Parathyroid adenoma (tissue), 2 donors: ENCODE measurements at regions not wholly inside any gene's neighbourhood (a gene's known extent, or its start where the extent isn't known, plus 50 kb on each side); places are given as distances from the start of the nearest gene placed in this dataset.

Source experiments
- H2AFZ ChIP-seq: fragments of 300-600 bp; sonication (generic); one replicate; pipeline ENCODE4 v1.7.0; 2017; ENCODE audit warnings: antibody characterized with exemption, mild to moderate bottlenecking
- H3K27ac ChIP-seq: fragments of 300-600 bp; sonication (generic); one replicate; pipeline ENCODE4 v1.7.0; 2017
- H3K27me3 ChIP-seq: fragments of 300-600 bp; sonication (generic); one replicate; pipeline ENCODE4 v1.7.0; 2017; ENCODE audit warnings: low read length; ENCODE audit not compliant: control insufficient read depth, insufficient read depth
- H3K36me3 ChIP-seq: fragments of 300-600 bp; sonication (generic); one replicate; pipeline ENCODE4 v1.7.0; 2017; ENCODE audit warnings: low read length; ENCODE audit not compliant: control insufficient read depth, insufficient read depth
- H3K4me1 ChIP-seq: fragments of 300-600 bp; sonication (generic); one replicate; pipeline ENCODE4 v1.7.0; 2017; ENCODE audit warnings: control low read depth
- H3K4me2 ChIP-seq: fragments of 300-600 bp; sonication (generic); one replicate; pipeline ENCODE4 v1.7.0; 2017; ENCODE audit warnings: low read length
- H3K4me3 ChIP-seq: fragments of 300-600 bp; sonication (generic); one replicate; pipeline ENCODE4 v1.7.0; 2017; ENCODE audit warnings: low read depth, low read length
- H3K79me2 ChIP-seq: fragments of 300-600 bp; sonication (generic); one replicate; pipeline ENCODE4 v1.7.0; 2017; ENCODE audit warnings: control low read depth
- H3K9ac ChIP-seq: fragments of 300-600 bp; sonication (generic); one replicate; pipeline ENCODE4 v1.7.0; 2017; ENCODE audit warnings: mild to moderate bottlenecking
- H3K9me3 ChIP-seq: fragments of 300-600 bp; sonication (generic); one replicate; pipeline ENCODE4 v1.7.0; 2017; ENCODE audit warnings: low read length; ENCODE audit not compliant: control insufficient read depth
- TF ChIP-seq, protein P1 (sequence below): fragments of 300-600 bp; sonication (generic); IDR thresholded peaks from one replicate; pipeline ENCODE4 v1.7.0; 2017; ENCODE audit warnings: antibody characterized with exemption, mild to moderate bottlenecking
- donor health status: primary hyperparathyroidism.

DNA sequence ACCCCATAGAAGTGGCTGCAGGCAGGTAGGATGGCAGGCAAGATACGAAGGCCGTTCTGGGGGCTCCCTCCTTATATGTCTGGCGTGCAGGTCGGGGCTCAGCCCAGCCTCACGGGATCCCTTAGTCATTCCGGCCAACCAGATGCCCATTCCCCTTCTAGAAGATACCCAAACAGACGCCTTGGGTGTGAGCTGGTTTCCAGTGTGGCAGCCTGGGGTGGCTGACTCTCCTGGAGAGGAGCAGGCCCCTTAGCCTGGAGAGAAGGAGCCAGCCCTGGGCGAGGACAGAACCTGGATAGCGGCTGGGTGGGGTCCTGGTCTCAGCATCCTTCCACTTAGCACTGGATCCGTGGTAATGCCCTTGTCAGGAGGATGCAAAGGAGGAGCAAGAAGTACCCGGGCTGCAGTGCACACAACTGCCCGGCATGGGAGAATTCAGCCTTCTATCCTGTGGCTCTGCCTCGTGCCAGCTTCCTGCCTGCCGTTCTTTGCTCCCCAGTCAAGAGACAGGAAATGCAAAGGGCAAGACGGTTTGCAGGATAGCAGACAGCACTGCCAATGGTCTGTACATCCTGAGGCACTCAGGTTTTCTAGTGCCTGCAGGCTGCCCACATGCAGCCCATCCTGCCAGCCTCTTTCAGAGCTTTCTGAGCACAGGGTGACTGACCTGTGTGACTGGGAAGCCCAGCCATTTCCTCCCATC lies 56.7 kb upstream of the WASF3 start:
- no peak overlapping the region for H2AFZ ChIP-seq
- no peak overlapping the region for H3K4me3 ChIP-seq
- no peak overlapping the region for H3K27ac ChIP-seq
- TF ChIP-seq, protein P1, sequence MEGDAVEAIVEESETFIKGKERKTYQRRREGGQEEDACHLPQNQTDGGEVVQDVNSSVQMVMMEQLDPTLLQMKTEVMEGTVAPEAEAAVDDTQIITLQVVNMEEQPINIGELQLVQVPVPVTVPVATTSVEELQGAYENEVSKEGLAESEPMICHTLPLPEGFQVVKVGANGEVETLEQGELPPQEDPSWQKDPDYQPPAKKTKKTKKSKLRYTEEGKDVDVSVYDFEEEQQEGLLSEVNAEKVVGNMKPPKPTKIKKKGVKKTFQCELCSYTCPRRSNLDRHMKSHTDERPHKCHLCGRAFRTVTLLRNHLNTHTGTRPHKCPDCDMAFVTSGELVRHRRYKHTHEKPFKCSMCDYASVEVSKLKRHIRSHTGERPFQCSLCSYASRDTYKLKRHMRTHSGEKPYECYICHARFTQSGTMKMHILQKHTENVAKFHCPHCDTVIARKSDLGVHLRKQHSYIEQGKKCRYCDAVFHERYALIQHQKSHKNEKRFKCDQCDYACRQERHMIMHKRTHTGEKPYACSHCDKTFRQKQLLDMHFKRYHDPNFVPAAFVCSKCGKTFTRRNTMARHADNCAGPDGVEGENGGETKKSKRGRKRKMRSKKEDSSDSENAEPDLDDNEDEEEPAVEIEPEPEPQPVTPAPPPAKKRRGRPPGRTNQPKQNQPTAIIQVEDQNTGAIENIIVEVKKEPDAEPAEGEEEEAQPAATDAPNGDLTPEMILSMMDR = no peak
- no peak overlapping the region for H3K4me2 ChIP-seq
- H3K27me3 ChIP-seq = no peaks in the 10 kb centered on the region
- H3K79me2 ChIP-seq = no peaks in the 10 kb centered on the region
- H3K9ac ChIP-seq = no peak overlapping the region
- no peaks in the 10 kb centered on the region for H3K36me3 ChIP-seq
- H3K4me1 ChIP-seq = no peaks in the 10 kb centered on the region
- H3K9me3 ChIP-seq = no peaks in the 10 kb centered on the region

DNA sequence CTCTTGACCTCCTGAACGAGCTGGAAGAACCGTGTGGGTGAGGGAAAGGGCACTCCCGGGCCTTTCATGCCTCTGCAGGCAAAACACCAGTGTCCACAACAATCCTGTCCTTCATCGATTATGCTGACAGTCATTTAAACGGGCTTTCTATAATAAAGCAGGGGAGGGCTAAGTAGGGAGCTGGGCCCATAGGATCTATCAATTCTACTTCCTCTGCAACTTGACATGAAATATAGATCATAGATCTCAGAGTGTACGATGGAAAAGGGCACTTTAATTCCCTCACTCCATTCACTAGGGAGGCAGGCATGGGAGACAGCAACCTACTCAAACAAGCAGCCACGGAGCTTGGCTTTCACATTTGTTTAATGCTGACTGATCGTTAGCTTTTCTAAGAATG lies 55.8 kb upstream of the WASF3 start:
- no peaks in the 10 kb centered on the region for H3K9me3 ChIP-seq
- no peaks in the 10 kb centered on the region for H3K4me1 ChIP-seq
- no peak overlapping the region for H3K4me3 ChIP-seq
- H3K36me3 ChIP-seq = no peaks in the 10 kb centered on the region
- H2AFZ ChIP-seq = no peak overlapping the region
- no peak overlapping the region for H3K4me2 ChIP-seq
- H3K9ac ChIP-seq = no peak overlapping the region
- H3K27me3 ChIP-seq = no peaks in the 10 kb centered on the region
- H3K27ac ChIP-seq = no peak overlapping the region
- H3K79me2 ChIP-seq = no peaks in the 10 kb centered on the region
- TF ChIP-seq, protein P1 = no peak

DNA sequence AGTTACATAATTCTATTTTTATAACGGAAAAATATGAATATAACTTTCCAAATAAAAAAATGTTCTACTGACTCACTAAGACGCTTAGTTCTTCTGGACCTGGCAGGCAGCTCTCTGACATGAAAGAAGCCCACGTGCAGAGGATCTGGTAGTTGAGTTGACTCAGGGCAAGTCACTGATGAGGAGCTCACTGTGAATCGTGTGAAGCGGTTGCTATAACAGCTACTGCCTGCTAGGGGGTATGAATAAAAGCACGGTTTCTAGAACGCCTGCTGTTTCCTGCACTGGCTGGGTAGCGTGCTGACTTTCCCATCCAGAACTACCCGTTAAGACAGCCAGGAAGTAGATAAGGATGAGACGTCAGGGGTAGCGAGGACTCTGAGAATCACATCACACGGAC lies 54.7 kb upstream of the WASF3 start:
- Histone ChIP-seq H3K4me3 (no peak overlapping the region), H3K27me3 (no peaks in the 10 kb centered on the region), H2AFZ (no peak overlapping the region), H3K4me1 (no peaks in the 10 kb centered on the region), H3K9ac (no peak overlapping the region), H3K9me3 (no peaks in the 10 kb centered on the region), H3K36me3 (no peaks in the 10 kb centered on the region), H3K79me2 (no peaks in the 10 kb centered on the region), H3K27ac (no peak overlapping the region), H3K4me2 (no peak overlapping the region)
- TF ChIP-seq, protein P1 = no peak

DNA sequence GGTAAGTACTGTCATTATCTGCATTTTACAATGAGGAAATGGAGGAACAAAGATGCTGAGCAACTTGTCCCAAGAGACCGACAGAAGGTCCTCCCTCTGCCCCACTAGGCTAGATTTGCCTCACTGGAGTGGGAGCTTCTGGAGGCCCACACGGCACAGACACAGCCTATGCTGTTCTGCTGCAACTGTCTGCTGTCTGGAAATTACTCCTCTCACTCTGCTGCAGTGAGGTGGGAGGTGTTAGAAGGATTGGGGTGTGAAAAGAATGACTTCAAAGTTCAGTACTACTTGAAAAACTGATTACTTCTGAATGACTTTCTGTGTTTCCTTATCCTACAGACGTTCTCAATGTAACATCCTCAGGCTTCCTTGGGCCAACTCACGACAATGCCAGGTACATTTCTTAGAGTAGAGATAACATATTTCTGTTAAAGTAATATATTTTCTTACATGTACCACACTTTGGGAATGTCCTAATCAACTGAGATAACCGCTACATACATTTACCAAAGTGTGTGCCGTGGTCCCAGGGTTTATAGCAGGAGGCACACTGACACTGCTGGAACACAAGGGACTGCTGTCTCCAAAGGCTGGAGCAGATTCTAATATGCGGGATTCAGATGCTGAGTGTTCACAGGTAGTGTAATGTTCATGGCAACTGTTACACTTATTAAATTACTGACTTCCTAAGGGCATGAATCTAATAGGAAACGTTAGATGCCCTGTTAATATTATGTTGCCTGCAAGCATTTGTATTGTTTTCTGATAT lies 53.5 kb upstream of the WASF3 start:
- TF ChIP-seq, protein P1 = no peak
- Histone ChIP-seq H3K27me3 (no peaks in the 10 kb centered on the region), H3K79me2 (no peaks in the 10 kb centered on the region), H3K4me1 (no peaks in the 10 kb centered on the region), H2AFZ (no peak overlapping the region), H3K4me2 (no peak overlapping the region), H3K9ac (no peak overlapping the region), H3K9me3 (no peaks in the 10 kb centered on the region), H3K4me3 (no peak overlapping the region), H3K27ac (no peak overlapping the region), H3K36me3 (no peaks in the 10 kb centered on the region)
